Caco-2 (cell line): ENCODE measurements at regions not wholly inside any gene's neighbourhood (a gene's known extent, or its start where the extent isn't known, plus 50 kb on each side); places are given as distances from the start of the nearest gene placed in this dataset.

ENCODE experiments used
- BruUV-seq: library from RNA; stranded (reverse); fragments of 400-500 nt; replicated peaks from 2 replicates; lab custom pipeline; 2021; lab: Mats Ljungman, UMichigan
- CTCF ChIA-PET: fragments of 300-600 bp; sonication (Branson Sonifier 250); formaldehyde crosslinking; loops from one replicate; lab custom pipeline; 2022; ENCODE audit warnings: antibody characterized with exemption; lab: Charles Lee
- POLR2A ChIA-PET: fragments of 300-600 bp; sonication (Branson Sonifier 250); formaldehyde crosslinking; loops from one replicate; lab custom pipeline; 2022; ENCODE audit warnings: antibody characterized with exemption; lab: Charles Lee
- DNase-seq, 2 experiments: peaks; one replicate each; pipeline versions ENCODE4 v3.0.0 to v3.0.0-alpha.2; 2020 to 2022
- H3K27me3 ChIP-seq: replicated peaks from 2 replicates; pipeline ENCODE4 v1.6.0; 2011; ENCODE audit warnings: low read length; ENCODE audit not compliant: control insufficient read depth, insufficient read depth
- H3K36me3 ChIP-seq: 2 replicates; pipeline ENCODE4 v1.5.1; 2011; ENCODE audit warnings: low read length; ENCODE audit not compliant: control insufficient read depth, insufficient read depth
- H3K4me1 ChIP-seq: fragments of 250-450 bp; sonication (Bioruptor Pico); 2 replicates; pipeline ENCODE4 v1.5.1; 2020; ENCODE audit warnings: mild to moderate bottlenecking
- H3K4me3 ChIP-seq: 2 replicates; pipeline ENCODE4 v1.5.1; 2011; ENCODE audit warnings: low read depth, mild to moderate bottlenecking, control low read depth, low read length
- H3K9me3 ChIP-seq: fragments of 250-450 bp; sonication (Bioruptor Pico); 2 replicates; pipeline ENCODE4 v1.5.1; 2020; ENCODE audit warnings: mild to moderate bottlenecking, moderate library complexity
- H3K27ac Mint-ChIP-seq: one replicate; pipeline ENCODE4 v1.8.0; 2022; ENCODE audit warnings: mixed read lengths; ENCODE audit not compliant: unreplicated experiment
- H3K27me3 Mint-ChIP-seq: one replicate; pipeline ENCODE4 v1.8.0; 2022; ENCODE audit warnings: mixed read lengths; ENCODE audit not compliant: insufficient read depth, unreplicated experiment
- H3K36me3 Mint-ChIP-seq: one replicate; pipeline ENCODE4 v1.8.0; 2022; ENCODE audit warnings: mild to moderate bottlenecking, mixed read lengths; ENCODE audit not compliant: insufficient read depth, unreplicated experiment
- H3K4me1 Mint-ChIP-seq: one replicate; pipeline ENCODE4 v1.8.0; 2022; ENCODE audit warnings: low read depth, mixed read lengths; ENCODE audit not compliant: unreplicated experiment
- H3K4me3 Mint-ChIP-seq: one replicate; pipeline ENCODE4 v1.8.0; 2022; ENCODE audit warnings: mild to moderate bottlenecking, moderate library complexity, mixed read lengths; ENCODE audit not compliant: unreplicated experiment
- H3K9me3 Mint-ChIP-seq: one replicate; pipeline ENCODE4 v1.8.0; 2022; ENCODE audit warnings: mixed read lengths; ENCODE audit not compliant: unreplicated experiment
- intact Hi-C: fragments of 100-400 bp; cut with micrococcal nuclease; formaldehyde crosslinking; loops from one replicate; pipeline ENCODE4 v1.10.0; 2022; ENCODE audit not compliant: unreplicated experiment
- TF ChIP-seq, protein P1 (sequence below), 2 experiments: fragments of 200-600 bp in 1 of 2; IDR thresholded peaks; 1 replicate in 1 of 2; 2 replicates in 1 of 2; pipeline versions ENCODE4 v1.5.1 to v1.8.0; 2011 to 2022; ENCODE audit warnings: antibody characterized with exemption in 1 of 2, control low read depth in 1 of 2, inconsistent platforms in 1 of 2, low read depth in 1 of 2, low read length in 1 of 2, mild to moderate bottlenecking in 1 of 2, moderate library complexity in 1 of 2; ENCODE audit not compliant: insufficient read depth in 1 of 2, severe bottlenecking in 1 of 2, unreplicated experiment in 1 of 2

DNA sequence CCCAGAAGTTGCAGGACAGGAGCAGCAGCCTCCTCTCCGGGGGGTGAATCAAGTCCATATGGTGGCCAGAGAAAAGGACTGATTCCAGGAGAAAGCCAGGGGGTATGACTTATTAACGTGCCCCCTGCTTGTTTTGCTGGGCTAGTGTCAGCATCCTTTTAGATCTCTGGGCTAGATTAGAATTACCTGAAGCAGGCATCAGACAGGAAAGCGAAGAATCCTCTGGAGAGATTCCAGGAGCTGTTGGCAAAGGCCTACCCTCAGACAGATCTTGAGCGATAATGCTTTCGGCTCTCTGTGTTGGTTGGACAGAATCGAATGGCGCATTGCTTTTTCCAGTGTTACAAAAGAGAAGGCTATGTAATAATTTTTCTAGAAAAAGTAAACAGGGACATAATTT lies 164.0 kb upstream of the GLI3 start:
- Mint-ChIP-seq H3K4me1 (no peaks in the 10 kb centered on the region), H3K4me3 (no peak overlapping the region), H3K36me3 (no peaks in the 10 kb centered on the region), H3K27ac (no peak overlapping the region), H3K27me3 (peaks cover 10% of the 10 kb centered on the region), H3K9me3 (no peaks in the 10 kb centered on the region)
- no peaks in the 10 kb centered on the region for H3K36me3 ChIP-seq
- TF ChIP-seq, protein P1, sequence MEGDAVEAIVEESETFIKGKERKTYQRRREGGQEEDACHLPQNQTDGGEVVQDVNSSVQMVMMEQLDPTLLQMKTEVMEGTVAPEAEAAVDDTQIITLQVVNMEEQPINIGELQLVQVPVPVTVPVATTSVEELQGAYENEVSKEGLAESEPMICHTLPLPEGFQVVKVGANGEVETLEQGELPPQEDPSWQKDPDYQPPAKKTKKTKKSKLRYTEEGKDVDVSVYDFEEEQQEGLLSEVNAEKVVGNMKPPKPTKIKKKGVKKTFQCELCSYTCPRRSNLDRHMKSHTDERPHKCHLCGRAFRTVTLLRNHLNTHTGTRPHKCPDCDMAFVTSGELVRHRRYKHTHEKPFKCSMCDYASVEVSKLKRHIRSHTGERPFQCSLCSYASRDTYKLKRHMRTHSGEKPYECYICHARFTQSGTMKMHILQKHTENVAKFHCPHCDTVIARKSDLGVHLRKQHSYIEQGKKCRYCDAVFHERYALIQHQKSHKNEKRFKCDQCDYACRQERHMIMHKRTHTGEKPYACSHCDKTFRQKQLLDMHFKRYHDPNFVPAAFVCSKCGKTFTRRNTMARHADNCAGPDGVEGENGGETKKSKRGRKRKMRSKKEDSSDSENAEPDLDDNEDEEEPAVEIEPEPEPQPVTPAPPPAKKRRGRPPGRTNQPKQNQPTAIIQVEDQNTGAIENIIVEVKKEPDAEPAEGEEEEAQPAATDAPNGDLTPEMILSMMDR (IDR thresholded peaks at IDR 0.05; ENCODE audit: insufficient read depth in 1 of 2, low read depth in 1 of 2, low read length in 1 of 2, severe bottlenecking in 1 of 2, unreplicated experiment in 1 of 2) = no peak
- no TSS peak for BruUV-seq
- intact Hi-C loops = loop anchor here (1.0 kb wide), 1 partner anchor 43 kb away; no protein-coding TSS in a partner anchor
- H3K4me3 ChIP-seq = no peak overlapping the region
- ChIA-PET POLR2A (no interaction called here), CTCF (no interaction called here)
- DNase-seq = no peak
- no peaks in the 10 kb centered on the region for H3K9me3 ChIP-seq
- H3K4me1 ChIP-seq = no peaks in the 10 kb centered on the region
- H3K27me3 ChIP-seq = no peaks in the 10 kb centered on the region

- Mint-ChIP-seq H3K27ac (no peak overlapping the region), H3K4me1 (no peaks in the 10 kb centered on the region), H3K4me3 (no peak overlapping the region), H3K36me3 (no peaks in the 10 kb centered on the region), H3K27me3 (peaks cover 10% of the 10 kb centered on the region), H3K9me3 (no peaks in the 10 kb centered on the region)
- no peaks in the 10 kb centered on the region for H3K36me3 ChIP-seq
- no peak for DNase-seq
- no TSS peak for BruUV-seq
- TF ChIP-seq, protein P1 (IDR thresholded peaks at IDR 0.05; ENCODE audit: insufficient read depth in 1 of 2, low read depth in 1 of 2, low read length in 1 of 2, severe bottlenecking in 1 of 2, unreplicated experiment in 1 of 2) = no peak
- no peaks in the 10 kb centered on the region for H3K27me3 ChIP-seq
- ChIA-PET POLR2A (no interaction called here), CTCF (no interaction called here)
- intact Hi-C loops = no loop called here
- H3K9me3 ChIP-seq = no peaks in the 10 kb centered on the region
- no peak overlapping the region for H3K4me3 ChIP-seq
- no peaks in the 10 kb centered on the region for H3K4me1 ChIP-seq
These were observed 163.3 kb upstream of the GLI3 start for GRCh38 chr7:42400211-42400772.

DNA sequence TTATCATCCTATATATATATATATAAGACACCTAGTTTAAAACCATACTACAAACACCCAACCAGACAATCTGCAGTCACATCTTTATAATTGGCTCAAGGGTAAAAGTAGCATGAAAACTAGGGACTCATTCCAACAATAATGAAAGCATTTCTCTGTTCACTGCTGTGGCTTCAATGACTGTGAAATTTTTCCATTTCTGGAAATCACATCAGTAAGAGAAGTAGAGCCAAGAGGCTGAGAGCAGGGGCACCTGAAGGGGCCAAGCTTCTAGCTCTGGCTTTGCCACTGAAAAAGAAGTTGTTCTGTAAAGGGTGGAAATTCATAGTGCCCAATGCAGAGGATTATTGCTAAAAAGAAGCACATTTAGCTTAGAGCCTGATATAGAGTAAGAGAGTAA lies 158.6 kb upstream of the GLI3 start:
- H3K27ac Mint-ChIP-seq = no peak overlapping the region
- CTCF ChIA-PET = no interaction called here
- H3K27me3 Mint-ChIP-seq = peaks cover 4% of the 10 kb centered on the region
- H3K9me3 ChIP-seq = no peaks in the 10 kb centered on the region
- H3K4me1 ChIP-seq = no peaks in the 10 kb centered on the region
- DNase-seq = no peak
- intact Hi-C loops = no loop called here
- H3K36me3 Mint-ChIP-seq = no peaks in the 10 kb centered on the region
- H3K4me3 Mint-ChIP-seq = no peak overlapping the region
- POLR2A ChIA-PET = no interaction called here
- TF ChIP-seq, protein P1 (IDR thresholded peaks at IDR 0.05; ENCODE audit: insufficient read depth in 1 of 2, low read depth in 1 of 2, low read length in 1 of 2, severe bottlenecking in 1 of 2, unreplicated experiment in 1 of 2) = no peak
- H3K36me3 ChIP-seq = no peaks in the 10 kb centered on the region
- no TSS peak for BruUV-seq
- no peaks in the 10 kb centered on the region for H3K4me1 Mint-ChIP-seq
- H3K4me3 ChIP-seq = no peak overlapping the region
- no peaks in the 10 kb centered on the region for H3K9me3 Mint-ChIP-seq
- H3K27me3 ChIP-seq = no peaks in the 10 kb centered on the region
